H1 (cell line): ENCODE measurements at regions not wholly inside any gene's neighbourhood (a gene's known extent, or its start where the extent isn't known, plus 50 kb on each side); places are given as distances from the start of the nearest gene placed in this dataset.

Source experiments
- CTCF ChIA-PET: fragments of 300-600 bp; sonication (Branson Sonifier 250); formaldehyde crosslinking; loops from one replicate; lab custom pipeline; 2021; ENCODE audit not compliant: partially characterized antibody; lab: Charles Lee
- POLR2A ChIA-PET: fragments of 300-600 bp; sonication (Branson Sonifier 250); formaldehyde crosslinking; loops from one replicate; lab custom pipeline; 2021; ENCODE audit warnings: inconsistent platforms; ENCODE audit not compliant: partially characterized antibody; lab: Charles Lee
- DNase-seq, 2 experiments: peaks; one replicate each; pipeline versions ENCODE4 v3.0.0 to v3.0.0-alpha.2; 2010 to 2022; ENCODE audit warnings: low spot score in 2 of 2, low read depth in 1 of 2, mixed read lengths in 1 of 2
- FAIRE-seq: peaks from 2 replicates; lab custom pipeline; 2011; peaks lifted over from hg19 to GRCh38; lab: Jason Lieb, UNC
- H2AFZ ChIP-seq: 2 replicates; pipeline ENCODE4 v1.8.1; 2012; ENCODE audit warnings: low read length, inconsistent platforms
- H2AK5ac ChIP-seq: 2 replicates; pipeline ENCODE4 v1.6.1; 2013; ENCODE audit warnings: low read depth, low read length
- H2BK120ac ChIP-seq: replicated peaks from 2 replicates; pipeline ENCODE3; 2013; ENCODE audit warnings: low read depth, low read length, inconsistent platforms
- H2BK12ac ChIP-seq: 2 replicates; pipeline ENCODE4 v1.6.1; 2013; ENCODE audit warnings: low read depth, low read length
- H2BK15ac ChIP-seq: 2 replicates; pipeline ENCODE4 v1.6.1; 2013; ENCODE audit warnings: low read length
- H2BK20ac ChIP-seq: 2 replicates; pipeline ENCODE4 v1.6.1; 2013; ENCODE audit warnings: low read length
- H2BK5ac ChIP-seq: 2 replicates; pipeline ENCODE4 v1.6.1; 2013; ENCODE audit warnings: low read depth, low read length
- H3K14ac ChIP-seq: 2 replicates; pipeline ENCODE4 v1.6.1; 2013; ENCODE audit warnings: inconsistent platforms; ENCODE audit not compliant: insufficient read length
- H3K18ac ChIP-seq: 2 replicates; pipeline ENCODE4 v1.6.1; 2013; ENCODE audit warnings: low read length; ENCODE audit errors: extremely low read depth
- H3K23ac ChIP-seq: 2 replicates; pipeline ENCODE4 v1.6.1; 2013; ENCODE audit warnings: inconsistent platforms; ENCODE audit not compliant: insufficient read length
- H3K23me2 ChIP-seq: 2 replicates; pipeline ENCODE4 v1.6.1; 2013; ENCODE audit warnings: low read depth, low read length
- H3K27ac ChIP-seq: 2 replicates; pipeline ENCODE4 v1.6.1; 2011; ENCODE audit warnings: low read depth, low read length, inconsistent platforms
- H3K27me3 ChIP-seq, 4 experiments: replicated peaks in 1 of 4; 1 replicate in 1 of 4; 2 replicates in 3 of 4; pipeline versions ENCODE4 v1.6.1 to v1.8.1; 2011 to 2013; ENCODE audit warnings: low read length in 3 of 4, mild to moderate bottlenecking in 3 of 4, inconsistent platforms in 2 of 4, mixed read lengths in 2 of 4, moderate library complexity in 1 of 4; ENCODE audit not compliant: control insufficient read depth in 3 of 4, insufficient read depth in 3 of 4; ENCODE audit errors: extremely low read depth in 1 of 4
- H3K36me3 ChIP-seq, 4 experiments: 2 replicates each; pipeline versions ENCODE4 v1.6.1 to v1.8.1; 2011 to 2013; ENCODE audit warnings: mild to moderate bottlenecking in 4 of 4, low read length in 3 of 4, moderate library complexity in 2 of 4, control low read depth in 1 of 4, inconsistent platforms in 1 of 4; ENCODE audit not compliant: insufficient read depth in 4 of 4, control insufficient read depth in 2 of 4
- H3K4ac ChIP-seq: replicated peaks from 2 replicates; pipeline ENCODE3; 2013; ENCODE audit warnings: low read length, low read depth, mixed read lengths, inconsistent platforms; ENCODE audit not compliant: insufficient read length
- H3K4me1 ChIP-seq, 4 experiments: replicated peaks in 1 of 4; 1 replicate in 1 of 4; 2 replicates in 3 of 4; pipeline versions ENCODE4 v1.6.1 to v1.8.1; 2011 to 2013; ENCODE audit warnings: low read length in 3 of 4, inconsistent platforms in 2 of 4, mixed read lengths in 1 of 4; ENCODE audit not compliant: insufficient read depth in 4 of 4, control insufficient read depth in 3 of 4
- H3K4me2 ChIP-seq, 2 experiments: 2 replicates each; pipeline versions ENCODE4 v1.6.1 to v1.8.1; 2011 to 2013; ENCODE audit warnings: low read depth in 2 of 2, low read length in 2 of 2, control low read depth in 1 of 2, inconsistent platforms in 1 of 2, mild to moderate bottlenecking in 1 of 2; ENCODE audit not compliant: insufficient read depth in 1 of 2
- H3K4me3 ChIP-seq, 4 experiments: fragments of 200-600, 300-600 bp in 1 of 4; sonication (generic), shearing (Covaris generic), sonication (Bioruptor Twin) in 1 of 4; 2 replicates each; pipeline versions ENCODE4 v1.5.1 to v1.8.1; 2011 to 2016; ENCODE audit warnings: low read length in 4 of 4, low read depth in 3 of 4, control low read depth in 2 of 4, inconsistent platforms in 2 of 4, mild to moderate bottlenecking in 2 of 4, mixed read lengths in 1 of 4, moderate library complexity in 1 of 4; ENCODE audit not compliant: insufficient read depth in 2 of 4; ENCODE audit errors: extremely low read depth in 1 of 4
- H3K56ac ChIP-seq: replicated peaks from 2 replicates; pipeline ENCODE3; 2013; ENCODE audit warnings: low read depth, mild to moderate bottlenecking, mixed read lengths, low read length, inconsistent platforms; ENCODE audit not compliant: insufficient read length
- H3K79me1 ChIP-seq: 2 replicates; pipeline ENCODE4 v1.6.1; 2013; ENCODE audit warnings: low read depth, low read length, control low read depth
- H3K79me2 ChIP-seq, 2 experiments: 2 replicates each; pipeline versions ENCODE4 v1.6.1 to v1.8.1; 2012 to 2013; ENCODE audit warnings: low read length in 2 of 2, mild to moderate bottlenecking in 2 of 2, inconsistent platforms in 1 of 2; ENCODE audit not compliant: insufficient read depth in 2 of 2, control insufficient read depth in 1 of 2
- H3K9ac ChIP-seq, 4 experiments: replicated peaks in 1 of 4; 1 replicate in 1 of 4; 2 replicates in 3 of 4; pipeline versions ENCODE4 v1.6.1 to v1.8.1; 2011 to 2013; ENCODE audit warnings: low read depth in 3 of 4, low read length in 3 of 4, control low read depth in 2 of 4, mild to moderate bottlenecking in 2 of 4, moderate library complexity in 2 of 4, inconsistent platforms in 1 of 4; ENCODE audit errors: extremely low read depth in 1 of 4
- H3K9me3 ChIP-seq, 2 experiments: 2 replicates each; pipeline versions ENCODE4 v1.6.1 to v1.8.1; 2012 to 2013; ENCODE audit warnings: mild to moderate bottlenecking in 2 of 2, moderate library complexity in 2 of 2, control low read depth in 1 of 2, inconsistent platforms in 1 of 2, low read depth in 1 of 2, low read length in 1 of 2, mixed read lengths in 1 of 2; ENCODE audit not compliant: insufficient read depth in 2 of 2
- H4K20me1 ChIP-seq, 2 experiments: replicated peaks in 1 of 2; 2 replicates each; pipeline versions ENCODE3 to v1.8.1; 2011 to 2013; ENCODE audit warnings: inconsistent platforms in 2 of 2, low read length in 2 of 2, mild to moderate bottlenecking in 1 of 2; ENCODE audit not compliant: insufficient read depth in 2 of 2, control insufficient read depth in 1 of 2
- H4K5ac ChIP-seq: 2 replicates; pipeline ENCODE4 v1.6.1; 2013; ENCODE audit warnings: low read length, low read depth, mixed read lengths, inconsistent platforms; ENCODE audit not compliant: insufficient read length
- H4K8ac ChIP-seq: 2 replicates; pipeline ENCODE4 v1.8.0; 2013; ENCODE audit warnings: mild to moderate bottlenecking, moderate library complexity, low read length, inconsistent platforms; ENCODE audit not compliant: insufficient read depth; ENCODE audit errors: extremely low read depth
- H4K91ac ChIP-seq: replicated peaks from 2 replicates; pipeline ENCODE3; 2013; ENCODE audit warnings: low read length, mixed read lengths, inconsistent platforms; ENCODE audit not compliant: insufficient read length
- CBX8 ChIP-seq: fragments of 300-800, 300-1000 bp; sonication (generic); IDR thresholded peaks from 2 replicates; pipeline ENCODE4 v1.7.1; 2016; ENCODE audit warnings: low read depth, low read length, borderline replicate concordance
- E2F6 ChIP-seq: IDR thresholded peaks from 2 replicates; pipeline ENCODE4 v1.6.1; 2012; ENCODE audit warnings: inconsistent platforms
- GTF2F1 ChIP-seq: IDR thresholded peaks from 2 replicates; pipeline ENCODE4 v1.6.1; 2012; ENCODE audit warnings: low read depth, low read length, improper control_type of control experiment, borderline replicate concordance
- HDAC6 ChIP-seq: IDR thresholded peaks from one replicate; pipeline ENCODE4 v1.7.1; 2012; ENCODE audit warnings: low read depth, mild to moderate bottlenecking, inconsistent platforms, low read length, moderate library complexity
- KDM4A ChIP-seq: IDR thresholded peaks from one replicate; pipeline ENCODE4 v1.7.1; 2012; ENCODE audit warnings: low read depth, mild to moderate bottlenecking, moderate library complexity, low read length, inconsistent platforms; ENCODE audit not compliant: severe bottlenecking
- KDM5A ChIP-seq: fragments of 200-600 bp; IDR thresholded peaks from 2 replicates; pipeline ENCODE4 v1.7.1; 2012; ENCODE audit warnings: mild to moderate bottlenecking, low read length, inconsistent platforms, mixed read lengths
- POLR2A ChIP-seq, 2 experiments: IDR thresholded peaks; 1 replicate in 1 of 2; 2 replicates in 1 of 2; pipeline ENCODE4 v1.6.1; 2011; ENCODE audit warnings: low read depth in 2 of 2, low read length in 2 of 2, mild to moderate bottlenecking in 2 of 2; ENCODE audit errors: control extremely low read depth in 1 of 2
- POLR2AphosphoS5 ChIP-seq: IDR thresholded peaks from 2 replicates; pipeline ENCODE4 v1.6.1; 2011; ENCODE audit warnings: low read depth, low read length
- SP2 ChIP-seq: IDR thresholded peaks from 2 replicates; pipeline ENCODE4 v1.6.1; 2012; ENCODE audit warnings: mild to moderate bottlenecking, low read length, inconsistent platforms
- WGBS, 2 experiments: shearing (Covaris generic) in 1 of 2; methylation state at CpG; one replicate each; pipeline versions ENCODE4 v1.1.6 to v1.1.7; 2013 to 2015; ENCODE audit warnings: low lambda C conversion rate in 2 of 2, mixed read lengths in 2 of 2, inconsistent platforms in 1 of 2, low coverage in 1 of 2, missing lambda C conversion rate in 1 of 2; ENCODE audit not compliant: insufficient replicate concordance in 2 of 2, insufficient coverage in 1 of 2, insufficient read length in 1 of 2; ENCODE audit errors: extremely low coverage in 1 of 2, missing lambda C conversion rate in 1 of 2; 5-methylcytosine and 5-hydroxymethylcytosine counted together
- TF ChIP-seq, protein P1 (sequence below), 3 experiments: IDR thresholded peaks; 1 replicate in 2 of 3; 2 replicates in 1 of 3; pipeline versions ENCODE4 v1.5.1 to v1.6.1; 2011; ENCODE audit warnings: low read length in 3 of 3, mild to moderate bottlenecking in 3 of 3, inconsistent platforms in 2 of 3, low read depth in 1 of 3, moderate library complexity in 1 of 3; ENCODE audit not compliant: insufficient read depth in 1 of 3; ENCODE audit errors: control extremely low read depth in 1 of 3

DNA sequence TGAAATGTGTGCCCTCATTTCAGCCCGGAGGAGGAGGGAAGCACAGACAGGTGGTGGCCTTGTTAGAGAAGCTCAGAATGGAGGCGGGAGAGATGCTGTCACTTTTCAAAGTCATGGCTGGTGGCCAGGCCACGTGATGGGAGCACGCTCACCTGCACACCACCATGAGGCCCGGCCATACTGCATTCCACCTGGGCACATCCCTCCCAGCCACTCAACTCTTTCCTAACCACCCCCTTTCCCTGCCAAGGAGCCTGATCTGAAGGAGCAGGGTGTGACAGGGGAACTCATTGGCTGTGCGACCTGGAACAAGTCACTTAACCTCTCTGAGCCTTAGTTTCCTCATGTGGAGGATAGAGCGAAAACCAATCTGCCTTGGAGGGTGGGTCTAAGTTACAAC, 364.5 kb downstream of the CTTN start:
- no peak overlapping the region for H2BK120ac ChIP-seq
- H3K9me3 ChIP-seq = peaks cover 0 to 5% of the 10 kb centered on the region in 2 experiments; a peak in 2 of 4 replicates
- H3K79me1 ChIP-seq = no peaks in the 10 kb centered on the region
- H3K27ac ChIP-seq = no peak overlapping the region
- no peaks in the 10 kb centered on the region for H3K27me3 ChIP-seq
- H2BK20ac ChIP-seq = no peak overlapping the region
- H3K4ac ChIP-seq = no peak overlapping the region
- no peak overlapping the region for H4K5ac ChIP-seq
- H3K9ac ChIP-seq = no peak overlapping the region
- TF ChIP-seq KDM4A (no peak), SP2 (no peak), CBX8 (no peak), HDAC6 (no peak), POLR2A (IDR thresholded peaks at IDR 0.05; ENCODE audit: control extremely low read depth in 1 of 2, low read depth in 2 of 2, low read length in 2 of 2) (no peak), KDM5A (no peak), GTF2F1 (no peak), POLR2AphosphoS5 (no peak), E2F6 (no peak)
- TF ChIP-seq, protein P1, sequence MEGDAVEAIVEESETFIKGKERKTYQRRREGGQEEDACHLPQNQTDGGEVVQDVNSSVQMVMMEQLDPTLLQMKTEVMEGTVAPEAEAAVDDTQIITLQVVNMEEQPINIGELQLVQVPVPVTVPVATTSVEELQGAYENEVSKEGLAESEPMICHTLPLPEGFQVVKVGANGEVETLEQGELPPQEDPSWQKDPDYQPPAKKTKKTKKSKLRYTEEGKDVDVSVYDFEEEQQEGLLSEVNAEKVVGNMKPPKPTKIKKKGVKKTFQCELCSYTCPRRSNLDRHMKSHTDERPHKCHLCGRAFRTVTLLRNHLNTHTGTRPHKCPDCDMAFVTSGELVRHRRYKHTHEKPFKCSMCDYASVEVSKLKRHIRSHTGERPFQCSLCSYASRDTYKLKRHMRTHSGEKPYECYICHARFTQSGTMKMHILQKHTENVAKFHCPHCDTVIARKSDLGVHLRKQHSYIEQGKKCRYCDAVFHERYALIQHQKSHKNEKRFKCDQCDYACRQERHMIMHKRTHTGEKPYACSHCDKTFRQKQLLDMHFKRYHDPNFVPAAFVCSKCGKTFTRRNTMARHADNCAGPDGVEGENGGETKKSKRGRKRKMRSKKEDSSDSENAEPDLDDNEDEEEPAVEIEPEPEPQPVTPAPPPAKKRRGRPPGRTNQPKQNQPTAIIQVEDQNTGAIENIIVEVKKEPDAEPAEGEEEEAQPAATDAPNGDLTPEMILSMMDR (IDR thresholded peaks at IDR 0.05; ENCODE audit: control extremely low read depth in 1 of 3, insufficient read depth in 1 of 3, low read depth in 1 of 3, low read length in 3 of 3) = no peak
- 93% methylated on average over 7 of the region's 7 CpGs; no CpG with 5 or more reads in 1 of the 2 experiments for WGBS, 2 experiments
- no peak overlapping the region for H3K14ac ChIP-seq
- H2AK5ac ChIP-seq = no peak overlapping the region; the same call in 1 of the 2 replicates
- no peak overlapping the region for H3K18ac ChIP-seq
- DNase-seq (no peak), FAIRE-seq (no peak)
- 0 out of 2 replicates have a peak overlapping the region, but pooled peaks have one; percentile 52 for H2BK5ac ChIP-seq
- no peaks in the 10 kb centered on the region for H3K79me2 ChIP-seq
- POLR2A ChIA-PET = no interaction called here
- peaks cover 0 to 3% (median 1%) of the 10 kb centered on the region in 4 experiments; a peak in 2 of 7 replicates for H3K4me1 ChIP-seq
- no peak overlapping the region for H2BK12ac ChIP-seq
- peaks cover 4% of the 10 kb centered on the region in 2 experiments for H4K20me1 ChIP-seq
- H3K4me2 ChIP-seq = no peak overlapping the region
- H4K8ac ChIP-seq = no peak overlapping the region; the same call in 1 of the 2 replicates
- H4K91ac ChIP-seq = no peak overlapping the region
- H3K4me3 ChIP-seq = no peak overlapping the region
- H2AFZ ChIP-seq = no peak overlapping the region
- no peaks in the 10 kb centered on the region for H3K36me3 ChIP-seq
- H3K23me2 ChIP-seq = peaks cover 10% of the 10 kb centered on the region; the same call in 1 of the 2 replicates
- H3K23ac ChIP-seq = no peak overlapping the region
- H2BK15ac ChIP-seq = no peak overlapping the region
- no peak overlapping the region for H3K56ac ChIP-seq
- CTCF ChIA-PET = interaction anchor here (1.0 to 2.2 kb wide), 5 partner anchors 8 to 295 kb away, joined by 3 to 8 read pairs (median 3); no protein-coding TSS in a partner anchor
